ENCODE measurements at regions not wholly inside any gene's neighbourhood (a gene's known extent, or its start where the extent isn't known, plus 50 kb on each side); places are given as distances from the start of the nearest gene placed in this dataset.

DNA sequence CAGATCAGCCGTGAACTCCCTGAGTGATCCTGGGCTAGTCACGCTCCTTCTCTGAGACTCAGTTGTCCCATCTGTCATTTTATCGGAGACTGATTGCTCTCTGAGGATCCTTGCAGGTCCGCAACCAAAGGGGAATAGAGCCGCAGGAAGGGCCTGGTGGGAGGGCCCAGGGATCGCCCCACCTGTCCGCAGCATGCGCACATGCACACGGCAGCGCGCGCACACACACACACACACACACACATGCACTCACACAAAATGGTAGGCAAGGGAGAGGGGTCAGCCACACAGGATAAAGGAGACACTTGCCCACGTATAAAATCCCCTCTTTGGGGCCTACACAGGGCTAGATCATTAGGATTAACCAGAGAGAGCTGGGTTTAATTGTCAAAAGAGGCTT, 95.6 kb upstream of the FOXP4 start:
- no peak for DNase-seq (ENCODE audit: low spot score)
- FAIRE-seq, result no peak

DNA sequence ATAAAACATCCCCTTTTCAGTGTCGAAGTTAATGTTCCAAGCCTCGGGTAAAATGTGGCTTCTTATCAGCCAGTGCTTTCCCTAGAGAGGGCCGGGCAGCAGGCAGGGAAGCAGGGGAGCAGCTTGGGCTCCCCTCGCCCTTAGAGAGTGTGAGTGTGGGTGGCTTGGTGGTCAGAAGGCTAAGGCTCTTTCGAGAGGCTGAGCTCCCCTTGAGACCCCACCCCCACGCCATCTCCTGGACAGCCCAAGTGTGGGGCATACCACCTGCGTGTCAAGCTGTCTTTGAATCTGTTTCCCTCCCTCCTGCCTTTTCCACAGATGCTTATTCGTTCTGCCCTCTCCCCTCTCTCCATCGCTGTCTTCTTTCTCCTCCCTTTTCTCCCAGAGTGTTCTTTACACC, 95.1 kb upstream of the FOXP4 start:
- FAIRE-seq (no peak), DNase-seq (ENCODE audit: low spot score) (no peak)

- FAIRE-seq (no peak), DNase-seq (ENCODE audit: low spot score) (no peak)
Measured at GRCh38 chr6:41451515-41452163, 94.5 kb upstream of the FOXP4 start.

GRCh38 chr6:41452763-41453162, 93.4 kb upstream of the FOXP4 start:
- FAIRE-seq, result no peak
- DNase-seq (ENCODE audit: low spot score), result no peak

DNA sequence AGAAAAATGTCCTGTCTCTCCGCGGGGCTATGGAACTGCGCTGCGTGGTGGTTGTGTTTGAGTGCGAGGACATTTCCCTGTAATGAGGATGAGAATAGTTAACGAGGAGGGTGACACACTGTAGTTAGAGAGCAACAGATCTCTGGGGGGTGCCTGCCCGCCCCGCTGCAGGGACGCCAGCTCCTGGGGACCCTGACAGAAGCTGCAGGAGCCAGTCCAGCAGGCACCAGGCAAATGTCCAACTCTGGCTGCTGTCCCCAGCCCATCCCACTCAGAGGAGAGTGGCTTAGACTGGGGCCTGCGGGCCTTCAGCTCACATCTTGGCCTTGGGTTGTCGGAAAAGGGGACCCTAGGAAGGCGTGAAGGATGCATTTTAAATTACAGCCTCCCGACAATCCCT, 92.9 kb upstream of the FOXP4 start:
- FAIRE-seq (no peak), DNase-seq (ENCODE audit: low spot score) (no peak)

DNA sequence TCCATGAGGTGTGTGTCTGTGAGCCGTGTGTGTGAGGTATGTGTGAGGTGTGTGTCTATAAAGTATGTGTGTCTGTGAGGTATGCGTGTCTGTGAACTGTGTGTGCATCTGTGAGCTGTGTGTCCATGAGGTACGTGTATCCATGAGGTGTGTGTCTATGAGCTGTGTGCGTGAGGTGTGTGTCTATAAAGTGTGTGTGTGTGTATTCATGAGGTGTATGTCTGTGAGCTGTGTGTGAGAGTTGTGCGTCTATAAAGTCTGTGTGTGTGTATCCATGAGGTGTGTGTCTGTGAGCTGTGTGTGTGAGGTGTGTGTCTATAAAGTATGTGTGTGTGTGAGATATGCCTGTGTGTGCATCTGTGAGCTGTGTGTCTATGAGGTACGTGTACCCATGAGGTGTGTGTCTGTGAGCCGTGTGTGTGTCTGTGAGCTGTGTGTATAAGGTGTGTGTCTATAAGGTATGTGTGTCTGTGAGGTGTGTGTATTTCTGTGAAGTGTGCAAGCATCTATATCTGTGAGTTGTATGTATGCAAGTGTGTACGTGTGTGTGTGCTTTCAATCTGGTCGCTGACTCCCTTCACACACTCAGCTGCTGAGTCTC, 91.9 kb upstream of the FOXP4 start:
- no peak for FAIRE-seq

DNA sequence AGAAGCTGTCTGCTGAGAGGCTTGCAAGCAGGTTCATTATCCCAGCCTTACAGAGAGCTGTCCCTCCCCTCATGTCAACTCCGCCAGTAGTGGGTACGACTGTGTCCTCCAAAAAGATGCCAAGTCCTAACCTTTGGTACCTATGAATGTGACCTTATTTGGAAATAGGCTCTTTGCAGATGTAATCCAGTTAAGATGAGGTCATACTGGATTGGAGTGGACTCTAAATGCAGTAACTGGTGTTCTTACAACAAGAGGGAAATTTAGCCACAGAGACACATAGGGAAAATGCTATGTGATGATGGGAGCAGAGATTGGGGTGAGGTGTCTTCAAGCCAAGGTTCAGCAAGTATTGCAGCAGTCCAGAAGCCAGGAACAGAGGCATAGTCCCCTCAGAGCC, 90.8 kb upstream of the FOXP4 start:
- FAIRE-seq, result no peak
- DNase-seq (ENCODE audit: low spot score), result no peak

More for the DNA sequence above, 91.9 kb upstream of the FOXP4 start:
- no peak for DNase-seq (ENCODE audit: low spot score)

DNA sequence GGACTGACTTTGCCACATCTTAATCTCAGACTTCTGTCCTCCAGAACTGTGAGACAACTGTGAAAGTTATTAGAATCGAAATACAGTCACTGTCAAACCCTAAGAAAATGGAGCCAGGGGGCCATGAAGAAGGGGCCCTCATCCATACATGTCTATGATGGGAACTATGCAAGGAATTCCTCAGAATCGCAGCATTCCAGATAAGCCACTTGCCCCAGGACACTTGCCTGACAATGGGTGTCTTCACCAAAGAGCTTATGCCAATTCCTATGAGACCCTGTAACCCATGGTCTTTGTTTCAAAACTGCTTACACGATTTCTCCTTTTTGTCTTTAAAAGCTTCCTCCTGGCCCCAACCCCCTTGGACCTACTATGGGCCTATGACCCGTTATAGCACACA, 90.4 kb upstream of the FOXP4 start:
- no peak for FAIRE-seq
- no peak for DNase-seq (ENCODE audit: low spot score)

DNA sequence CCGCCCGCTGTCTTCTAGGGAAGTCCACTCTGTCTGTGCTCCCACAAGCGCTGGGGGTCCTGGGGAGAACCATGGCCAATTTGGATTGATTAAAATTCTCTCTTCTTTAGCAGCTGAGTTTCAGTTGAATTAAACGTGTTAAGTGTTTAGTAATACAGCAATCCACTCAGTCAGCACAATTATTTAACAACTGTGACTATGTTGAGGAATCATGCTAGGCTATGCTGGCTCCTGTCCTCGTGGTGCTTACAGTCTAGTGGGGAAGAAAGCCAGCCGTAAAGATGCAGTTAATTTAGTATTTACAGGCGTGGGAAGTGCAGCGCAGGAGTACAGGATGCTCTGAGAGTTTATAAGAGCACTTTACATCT, 88.9 kb upstream of the FOXP4 start:
- FAIRE-seq (no peak), DNase-seq (ENCODE audit: low spot score) (no peak)

DNA sequence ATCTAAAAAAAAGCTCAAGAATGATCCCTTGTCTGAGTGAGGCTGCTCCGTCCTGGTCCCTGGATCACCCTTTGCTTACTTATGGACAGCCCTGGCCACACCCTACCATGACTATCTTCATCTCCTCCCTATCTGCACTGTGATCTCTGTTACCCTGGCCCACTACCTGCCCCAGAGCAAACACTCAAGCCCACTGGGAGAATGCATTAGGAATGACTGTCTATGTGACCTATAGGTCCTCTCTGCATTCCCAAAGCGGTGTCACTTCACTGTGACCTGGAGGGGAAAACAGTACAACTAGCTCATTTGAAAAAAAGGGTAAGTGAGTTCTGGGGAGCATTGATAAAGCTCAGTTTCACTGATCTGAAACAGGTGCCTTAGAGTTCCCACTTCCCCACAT, 86.4 kb upstream of the FOXP4 start:
- FAIRE-seq (no peak), DNase-seq (ENCODE audit: low spot score) (no peak)

DNA sequence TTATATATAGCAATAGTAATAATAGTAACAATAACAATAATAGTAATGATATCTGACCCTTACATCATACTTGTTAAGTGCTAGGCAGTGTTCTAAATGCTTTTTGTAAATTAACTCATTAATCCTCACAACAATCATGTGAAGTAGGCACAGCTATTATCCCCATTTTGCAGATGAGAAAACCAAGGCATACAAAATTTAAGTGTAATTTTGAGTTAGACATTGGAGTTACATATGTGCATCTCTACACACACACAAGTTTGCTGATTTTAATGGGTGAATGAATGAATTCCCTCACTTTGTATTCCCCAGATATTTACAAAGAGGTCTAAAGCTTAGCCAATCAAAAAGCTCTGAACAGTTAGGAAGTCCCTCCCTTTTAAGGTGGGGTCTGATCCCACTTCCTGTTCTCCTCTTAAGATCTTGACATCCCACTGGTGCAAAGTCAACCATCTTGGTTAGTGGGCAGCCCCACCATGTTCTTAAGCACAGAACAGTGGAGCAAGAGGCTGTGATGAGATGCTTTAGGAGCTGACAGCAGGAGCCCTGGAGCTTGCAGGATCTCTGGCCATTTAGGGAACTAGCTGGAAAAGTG, 85.3 kb upstream of the FOXP4 start:
- DNase-seq (ENCODE audit: low spot score), result no peak

GRCh38 chr6:41462033-41462432, 84.1 kb upstream of the FOXP4 start:
- DNase-seq (ENCODE audit: low spot score) (no peak), FAIRE-seq (no peak)

More for the DNA sequence above, 85.3 kb upstream of the FOXP4 start:
- FAIRE-seq, result no peak

GRCh38 chr6:41463062-41463930, 82.9 kb upstream of the FOXP4 start:
- FAIRE-seq (no peak), DNase-seq (ENCODE audit: low spot score) (peak; percentile 13)

GRCh38 chr6:41464019-41464418, 82.2 kb upstream of the FOXP4 start:
- FAIRE-seq, result no peak
- DNase-seq (ENCODE audit: low spot score), result no peak

- FAIRE-seq (no peak), DNase-seq (ENCODE audit: low spot score) (peak; percentile 11)
Measured at GRCh38 chr6:41464481-41464880, 81.7 kb upstream of the FOXP4 start.

DNA sequence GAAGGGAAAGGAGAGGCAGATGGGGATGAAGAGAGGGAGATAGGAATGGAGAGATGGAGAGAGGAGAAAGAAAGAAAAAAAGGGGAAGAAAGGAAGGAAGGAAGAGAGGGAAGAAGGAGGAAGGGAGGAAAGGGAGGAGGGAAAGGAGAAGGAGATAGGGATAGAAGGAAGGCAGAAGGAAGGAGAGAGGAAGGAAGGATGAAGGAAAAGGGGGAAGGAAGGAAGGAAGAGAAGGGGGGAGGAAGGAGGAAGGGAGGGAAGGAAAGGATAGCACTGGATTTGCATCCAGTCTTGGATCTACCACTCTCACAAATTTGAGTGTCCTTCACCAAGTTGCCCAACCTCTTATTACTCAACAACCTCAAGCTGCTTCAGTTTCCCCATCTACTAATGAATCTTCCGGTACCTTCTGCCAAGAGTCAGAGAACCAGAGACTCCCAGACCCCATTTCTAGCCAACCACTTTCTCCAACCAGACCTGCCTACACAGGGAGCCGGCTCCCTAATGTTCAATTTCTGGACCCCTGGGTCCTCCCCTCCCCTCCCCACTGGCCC, 79.7 kb upstream of the FOXP4 start:
- FAIRE-seq (no peak), DNase-seq (ENCODE audit: low spot score) (no peak)

DNA sequence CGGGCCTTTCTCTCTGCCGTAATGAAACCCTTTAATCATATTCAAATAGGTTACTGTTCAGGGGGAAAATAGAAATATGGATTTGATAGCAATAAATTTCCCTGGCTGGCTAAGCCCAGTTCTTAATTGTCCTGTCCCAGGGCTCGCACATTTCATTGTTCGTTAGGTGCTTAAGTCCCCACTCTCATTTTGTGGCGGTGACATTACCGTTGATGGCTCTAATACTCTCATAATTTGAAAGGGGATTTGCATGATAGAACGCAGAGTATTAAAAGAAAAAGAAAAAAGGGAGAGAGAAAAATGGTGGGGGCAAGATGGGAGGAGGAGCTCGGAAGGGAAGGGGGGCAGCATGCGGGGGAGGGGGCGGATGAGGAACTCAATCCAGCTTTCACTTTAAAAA, 79.1 kb upstream of the FOXP4 start:
- FAIRE-seq (no peak), DNase-seq (ENCODE audit: low spot score) (no peak)

DNA sequence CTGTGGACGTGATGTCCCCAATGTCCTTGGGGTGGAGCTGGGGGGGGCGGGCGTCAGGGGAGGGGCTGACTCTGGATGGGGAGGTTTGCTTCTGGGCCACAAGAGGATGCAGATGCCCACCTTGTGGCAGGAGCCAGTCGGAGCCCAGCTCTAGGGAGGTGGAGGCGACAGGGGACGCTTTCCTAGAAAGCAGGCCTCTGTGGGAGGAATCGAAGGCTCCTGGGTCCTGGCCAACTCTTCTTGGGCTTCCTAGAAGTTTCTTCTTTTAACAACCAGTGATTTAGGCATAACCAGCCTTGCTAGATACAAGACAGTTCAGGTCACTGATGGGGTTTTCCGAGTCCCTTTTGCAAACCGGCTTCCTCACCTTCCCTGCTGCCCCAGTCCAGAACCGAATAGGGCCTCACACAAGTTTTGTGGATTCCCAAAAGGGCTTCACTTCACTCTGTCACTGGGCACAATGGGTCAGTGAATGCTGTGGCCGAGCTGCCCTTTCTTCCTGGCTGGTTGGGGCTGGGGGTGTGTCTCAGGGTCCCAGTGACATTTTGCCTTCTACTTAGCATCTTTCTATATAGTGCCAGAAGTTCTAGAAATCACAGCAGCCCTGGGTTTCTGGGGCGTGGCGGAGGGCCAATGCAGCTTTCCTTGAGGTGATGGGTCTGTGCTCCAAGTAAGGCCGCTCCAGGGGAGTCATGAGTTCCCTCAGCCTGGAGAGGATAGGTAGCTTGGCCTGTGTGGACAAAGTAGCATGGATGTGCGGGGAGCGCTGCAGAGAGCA, 78.4 kb upstream of the FOXP4 start:
- DNase-seq (ENCODE audit: low spot score) (no peak), FAIRE-seq (no peak)

DNA sequence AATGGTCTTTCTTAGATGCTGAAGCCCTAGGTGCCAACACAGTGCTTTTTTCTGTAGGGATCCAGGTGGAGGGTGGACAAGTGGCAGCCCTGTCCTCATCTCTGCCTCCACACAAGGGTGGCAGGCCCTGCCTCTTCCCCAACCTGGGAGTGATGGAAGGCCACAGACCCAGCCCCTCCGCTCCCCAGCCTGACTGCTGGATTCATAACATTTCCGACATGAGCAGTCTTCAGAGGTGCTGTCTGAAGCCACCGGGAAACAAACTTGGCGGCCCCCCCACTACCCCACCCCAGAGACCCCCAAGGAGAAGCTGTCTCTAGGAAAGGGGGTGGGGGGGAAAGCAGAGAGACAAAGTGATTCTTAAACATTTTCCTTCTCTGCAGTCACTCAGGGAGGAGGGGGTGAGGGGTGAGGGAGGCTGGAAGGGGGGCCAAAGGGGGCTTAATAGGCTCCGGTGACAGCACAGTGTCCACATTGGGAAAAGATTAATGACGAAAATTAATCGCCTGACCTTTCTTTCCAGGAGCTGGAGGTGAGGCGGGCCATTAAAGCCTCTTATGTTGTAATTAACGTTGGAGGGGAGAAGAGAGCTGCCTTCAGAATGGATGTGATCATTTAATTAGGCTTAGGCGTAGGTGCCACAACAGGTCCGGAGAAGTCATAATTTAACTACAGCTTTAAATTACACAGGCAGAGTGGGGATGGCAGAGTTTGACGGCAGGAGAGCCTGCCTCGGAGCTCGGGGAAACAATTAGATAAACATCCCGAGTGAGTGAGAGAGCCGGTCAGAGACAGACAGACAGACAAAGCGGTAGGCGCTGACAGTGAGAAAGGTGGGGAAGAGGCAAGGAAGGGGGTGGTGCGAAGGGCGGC, 76.8 kb upstream of the FOXP4 start:
- no peak for DNase-seq (ENCODE audit: low spot score)
- no peak for FAIRE-seq

- DNase-seq (ENCODE audit: low spot score), result no peak
- FAIRE-seq, result no peak
Measured at GRCh38 chr6:41470029-41470330, 76.2 kb upstream of the FOXP4 start.

All from RCC 7860 (cell line).